Nephron (organoid): ENCODE measurements at regions not wholly inside any gene's neighbourhood (a gene's known extent, or its start where the extent isn't known, plus 50 kb on each side); places are given as distances from the start of the nearest gene placed in this dataset.
"Not testable (repeated sequence)": the region's sequence is repeated elsewhere in the genome, so short reads cannot be mapped to it uniquely, and the experiment has no call there.

Experiments
- H3K27ac Mint-ChIP-seq, 3 experiments: 2 replicates each; pipeline ENCODE4 v1.8.0; 2020; ENCODE audit warnings: mixed read lengths in 3 of 3, mild to moderate bottlenecking in 2 of 3, moderate library complexity in 1 of 3
- H3K27me3 Mint-ChIP-seq: 2 replicates; pipeline ENCODE4 v1.8.0; 2021; ENCODE audit warnings: low read depth, mild to moderate bottlenecking, moderate library complexity, mixed read lengths
- H3K36me3 Mint-ChIP-seq: 2 replicates; pipeline ENCODE4 v1.8.0; 2020; ENCODE audit warnings: low read depth, mixed read lengths
- H3K4me1 Mint-ChIP-seq: 2 replicates; pipeline ENCODE4 v1.8.0; 2020; ENCODE audit warnings: mixed read lengths
- H3K4me3 Mint-ChIP-seq, 3 experiments: 2 replicates each; pipeline ENCODE4 v1.8.0; 2020; ENCODE audit warnings: mild to moderate bottlenecking in 3 of 3, mixed read lengths in 3 of 3, moderate library complexity in 2 of 3
- H3K9me3 Mint-ChIP-seq: 2 replicates; pipeline ENCODE4 v1.8.0; 2020; ENCODE audit warnings: mixed read lengths
- CTCF ChIP-seq, 3 experiments: fragments of 200-600 bp; sonication (generic); IDR thresholded peaks; one replicate each; pipeline ENCODE4 v1.5.0; 2021; ENCODE audit warnings: antibody characterized with exemption in 3 of 3; ENCODE audit not compliant: unreplicated experiment in 3 of 3

- not testable (repeated sequence) for H3K27ac Mint-ChIP-seq, H3K9me3 Mint-ChIP-seq, H3K36me3 Mint-ChIP-seq, H3K4me1 Mint-ChIP-seq, H3K27me3 Mint-ChIP-seq, H3K4me3 Mint-ChIP-seq
Measured at GRCh38 chr10:45056806-45057205, 56.1 kb downstream of the ZNF22 start.

- TF ChIP-seq CTCF (IDR thresholded peaks at IDR 0.05; ENCODE audit: unreplicated experiment in 3 of 3) = no peak
- Mint-ChIP-seq H3K27ac (peak overlapping the region in 2 of 3 experiments; percentile 58 to 62), H3K9me3 (no peaks in the 10 kb centered on the region)
Measured at GRCh38 chr10:45058580-45058979, 57.9 kb downstream of the ZNF22 start.

GRCh38 chr10:45058992-45059561, 58.4 kb downstream of the ZNF22 start:
- no peaks in the 10 kb centered on the region for H3K9me3 Mint-ChIP-seq
- no peak for TF ChIP-seq CTCF (IDR thresholded peaks at IDR 0.05; ENCODE audit: unreplicated experiment in 3 of 3)
- H3K27ac Mint-ChIP-seq = peak overlapping the region in 1 of 3 experiments; percentile 58
- no peaks in the 10 kb centered on the region for H3K36me3 Mint-ChIP-seq
- peaks cover 9% of the 10 kb centered on the region for H3K4me1 Mint-ChIP-seq
- H3K4me3 Mint-ChIP-seq = no peak overlapping the region
- H3K27me3 Mint-ChIP-seq = no peaks in the 10 kb centered on the region

More at GRCh38 chr10:45058580-45058979, 57.9 kb downstream of the ZNF22 start:
- Mint-ChIP-seq H3K27me3 (no peaks in the 10 kb centered on the region), H3K4me1 (peaks cover 9% of the 10 kb centered on the region), H3K36me3 (no peaks in the 10 kb centered on the region), H3K4me3 (no peak overlapping the region)

GRCh38 chr10:45059632-45060031, 58.9 kb downstream of the ZNF22 start:
- Mint-ChIP-seq H3K4me1 (peaks cover 12% of the 10 kb centered on the region), H3K27me3 (no peaks in the 10 kb centered on the region), H3K4me3 (no peak overlapping the region), H3K36me3 (no peaks in the 10 kb centered on the region), H3K27ac (no peak overlapping the region), H3K9me3 (no peaks in the 10 kb centered on the region)
- no peak for TF ChIP-seq CTCF (IDR thresholded peaks at IDR 0.05; ENCODE audit: unreplicated experiment in 3 of 3)

- H3K36me3 Mint-ChIP-seq = no peaks in the 10 kb centered on the region
- H3K4me3 Mint-ChIP-seq = no peak overlapping the region
- H3K27ac Mint-ChIP-seq = no peak overlapping the region
- peaks cover 19% of the 10 kb centered on the region for H3K4me1 Mint-ChIP-seq
- H3K9me3 Mint-ChIP-seq = no peaks in the 10 kb centered on the region
- no peaks in the 10 kb centered on the region for H3K27me3 Mint-ChIP-seq
- no peak for TF ChIP-seq CTCF (IDR thresholded peaks at IDR 0.05; ENCODE audit: unreplicated experiment in 3 of 3)
Measured at GRCh38 chr10:45061982-45062381, 61.3 kb downstream of the ZNF22 start.

- Mint-ChIP-seq H3K9me3 (no peaks in the 10 kb centered on the region), H3K4me1 (peaks cover 23% of the 10 kb centered on the region)
Measured at GRCh38 chr10:45063591-45064231, 63.0 kb downstream of the ZNF22 start.

More at GRCh38 chr10:45063591-45064231, 63.0 kb downstream of the ZNF22 start:
- Mint-ChIP-seq H3K4me3 (no peak overlapping the region), H3K27me3 (no peaks in the 10 kb centered on the region), H3K36me3 (no peaks in the 10 kb centered on the region), H3K27ac (no peak overlapping the region)
- TF ChIP-seq CTCF (IDR thresholded peaks at IDR 0.05; ENCODE audit: unreplicated experiment in 3 of 3) = no peak
